Activated T-cell treated with anti-CD3 and anti-CD28 coated beads for 48 hours (primary cell): ENCODE measurements at regions not wholly inside any gene's neighbourhood (a gene's known extent, or its start where the extent isn't known, plus 50 kb on each side); places are given as distances from the start of the nearest gene placed in this dataset.

ENCODE experiments used
- DNase-seq: peaks from one replicate; pipeline ENCODE4 v3.0.0-alpha.2; 2020; ENCODE audit warnings: low read depth

GRCh38 chr6:18963439-18963838 lies 576.3 kb downstream of the RNF144B start:
- DNase-seq: no peak

- no peak for DNase-seq
These were observed 586.1 kb downstream of the RNF144B start for GRCh38 chr6:18973251-18973650.

- DNase-seq: no peak
These were observed 588.9 kb downstream of the RNF144B start for GRCh38 chr6:18976091-18976490.

- no peak for DNase-seq
These were observed 589.8 kb downstream of the RNF144B start for GRCh38 chr6:18976966-18977365.

- DNase-seq: no peak
These were observed 591.4 kb downstream of the RNF144B start for GRCh38 chr6:18978337-18979128.

GRCh38 chr6:18985061-18985460 lies 597.9 kb downstream of the RNF144B start:
- DNase-seq: no peak

DNA sequence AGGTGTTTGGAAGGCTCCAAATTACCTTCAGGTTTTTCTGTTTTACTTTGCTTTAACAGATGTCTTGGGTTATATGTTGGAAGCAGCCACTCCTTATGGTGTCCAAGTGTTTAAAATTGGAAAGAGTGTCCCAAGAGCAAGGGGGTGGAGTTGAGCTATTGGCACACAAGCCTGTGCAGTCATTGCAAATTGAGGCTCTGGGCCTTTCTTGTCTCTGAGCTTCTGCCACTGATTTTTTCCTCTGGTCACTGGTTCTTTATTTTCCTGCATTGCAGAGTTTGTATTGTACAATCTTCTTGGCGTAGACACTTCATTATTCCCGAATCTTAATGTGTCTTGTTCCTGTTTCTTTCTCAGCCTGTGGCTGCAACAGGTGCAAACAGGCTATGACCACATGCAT lies 598.8 kb downstream of the RNF144B start:
- no peak for DNase-seq

DNA sequence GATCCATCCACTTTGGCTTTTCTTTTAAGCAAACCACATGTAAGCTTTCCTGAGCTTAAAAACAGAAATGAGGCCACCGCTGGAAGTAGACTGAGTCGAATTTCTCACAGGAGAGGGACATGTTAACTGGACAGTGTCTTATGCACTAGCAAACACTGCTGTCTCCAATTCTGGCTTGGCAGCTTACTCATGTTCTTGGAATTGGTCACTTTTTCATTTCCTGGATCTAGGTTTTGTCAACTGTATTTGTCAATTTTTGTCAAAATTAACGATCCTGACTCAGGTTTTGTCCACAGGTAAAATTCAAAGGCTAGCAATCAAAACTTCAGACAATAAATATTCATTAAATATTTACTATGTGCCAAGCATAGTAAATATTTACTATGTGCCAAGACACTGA lies 601.5 kb downstream of the RNF144B start:
- no peak for DNase-seq

DNA sequence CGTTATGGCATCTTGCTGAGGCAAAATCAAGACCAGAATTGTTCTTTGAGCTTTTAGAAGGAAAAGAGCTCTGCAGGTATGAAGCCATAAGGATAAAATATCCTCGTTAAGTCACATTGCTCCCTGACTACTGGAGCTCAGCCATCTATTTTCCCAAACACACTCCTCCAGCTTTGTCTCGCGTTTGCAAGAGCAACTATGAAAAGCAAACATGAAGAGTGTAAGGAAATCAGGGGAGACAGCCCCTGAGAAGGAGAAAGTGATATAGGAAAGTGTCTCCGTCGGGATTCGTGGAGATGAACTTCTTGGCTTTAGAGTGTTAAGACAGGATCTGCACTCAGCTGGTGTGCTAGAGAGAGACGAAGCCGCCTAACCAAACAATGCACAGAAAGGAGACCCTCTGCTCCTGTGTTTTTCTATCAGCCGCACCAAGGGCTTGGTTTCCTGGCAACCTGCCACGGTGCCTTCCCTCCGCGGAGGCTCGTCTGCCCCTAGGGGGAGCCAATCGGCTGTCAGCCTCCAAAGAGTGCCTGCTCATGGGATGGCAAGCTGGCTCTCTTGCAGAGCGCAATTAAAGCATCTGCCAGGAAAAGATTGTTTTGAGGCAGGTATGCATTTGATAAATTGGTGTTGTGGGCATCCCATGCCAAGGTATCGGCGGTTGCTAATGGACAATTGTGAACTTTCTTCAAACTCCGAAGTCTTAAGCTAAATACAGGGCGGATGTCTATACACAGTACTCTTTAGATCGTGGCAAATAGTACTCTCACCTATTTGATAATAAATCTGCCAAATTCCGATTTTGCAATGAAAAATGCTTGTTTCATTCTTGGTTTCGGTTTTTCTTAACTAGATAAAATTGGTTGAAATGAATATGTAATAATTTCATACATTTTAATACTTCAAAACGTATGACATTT lies 603.2 kb downstream of the RNF144B start:
- peak; percentile 34 for DNase-seq

DNA sequence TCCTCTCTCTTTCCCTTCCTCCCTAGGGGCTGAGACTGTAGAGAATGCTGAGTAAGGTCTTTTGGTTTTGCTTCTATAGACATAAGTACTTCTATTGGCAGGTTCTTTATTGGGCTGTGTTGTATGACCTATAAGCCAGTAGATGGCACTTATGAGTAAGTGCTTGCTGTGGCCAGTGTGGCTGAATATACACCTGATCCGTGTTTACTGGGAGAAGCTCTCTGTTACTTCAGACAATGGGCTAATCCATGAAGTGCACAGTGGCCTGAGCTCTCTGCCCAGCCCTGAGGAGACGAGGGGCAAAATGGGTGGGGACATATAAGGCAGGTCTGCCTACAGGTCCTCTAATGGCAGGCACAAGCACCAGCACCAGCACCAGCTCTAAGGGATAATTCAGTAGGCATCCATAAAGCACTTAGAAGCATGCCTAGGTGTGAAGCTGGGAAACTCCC lies 610.3 kb downstream of the RNF144B start:
- no peak for DNase-seq

GRCh38 chr6:19002976-19003560 lies 615.9 kb downstream of the RNF144B start:
- DNase-seq: no peak

- no peak for DNase-seq
These were observed 617.0 kb downstream of the RNF144B start for GRCh38 chr6:19004176-19004575.

DNA sequence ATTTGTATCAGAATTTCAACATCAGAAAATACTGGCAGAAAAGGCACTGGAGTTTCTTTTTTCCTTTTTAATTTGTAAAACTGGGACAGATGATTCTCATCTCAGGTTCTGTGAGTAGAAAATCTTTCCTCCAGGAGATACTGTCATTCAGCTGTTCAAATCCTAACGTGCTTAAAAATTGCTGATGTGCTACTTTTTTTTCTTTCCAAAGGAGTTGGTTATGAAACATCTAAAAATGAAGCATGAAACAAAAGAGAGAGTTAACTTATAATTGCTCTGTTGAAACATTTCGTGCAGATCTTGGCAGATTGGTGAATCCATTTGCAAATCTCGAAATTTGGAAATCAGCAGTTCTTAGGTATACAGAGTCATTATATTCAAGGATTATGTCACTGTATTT lies 622.6 kb downstream of the RNF144B start:
- DNase-seq: no peak

DNA sequence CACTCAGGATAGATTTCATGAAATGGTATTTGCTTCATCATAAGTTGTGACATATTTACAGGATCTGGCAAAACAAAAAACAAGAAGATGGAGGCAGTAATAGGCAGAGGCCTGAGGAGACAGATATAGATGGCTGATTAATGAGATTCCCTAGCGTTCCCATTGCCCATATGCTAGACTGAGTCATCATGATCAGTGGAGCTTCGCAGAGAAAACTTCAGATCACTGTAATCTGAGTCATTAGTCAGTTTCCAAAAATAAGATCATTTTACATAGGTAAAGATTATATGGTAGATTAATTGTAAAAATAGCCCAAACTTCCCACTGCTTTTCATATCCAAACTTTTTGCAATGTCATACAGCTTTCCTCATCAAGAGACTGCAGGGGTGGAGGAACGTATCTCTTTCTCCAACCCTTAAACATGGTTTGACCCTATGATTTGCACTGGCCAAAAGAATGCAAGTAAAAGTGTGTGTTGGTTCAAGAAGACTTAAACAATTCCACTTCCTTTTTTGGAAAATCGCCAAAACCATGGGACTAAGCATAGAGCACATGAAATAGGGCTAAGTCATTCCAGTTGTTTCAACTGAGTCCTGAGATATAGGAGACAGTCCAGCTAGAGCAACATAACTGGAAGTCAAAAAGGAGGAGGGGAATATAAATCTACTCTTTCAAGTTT lies 626.0 kb downstream of the RNF144B start:
- DNase-seq: no peak

GRCh38 chr6:19024737-19025136 lies 637.6 kb downstream of the RNF144B start:
- no peak for DNase-seq

GRCh38 chr6:19028201-19028600 lies 641.1 kb downstream of the RNF144B start:
- no peak for DNase-seq

- DNase-seq: no peak
These were observed 645.6 kb downstream of the RNF144B start for GRCh38 chr6:19032591-19033295.

- DNase-seq: no peak
These were observed 646.5 kb downstream of the RNF144B start for GRCh38 chr6:19033683-19034082.

DNA sequence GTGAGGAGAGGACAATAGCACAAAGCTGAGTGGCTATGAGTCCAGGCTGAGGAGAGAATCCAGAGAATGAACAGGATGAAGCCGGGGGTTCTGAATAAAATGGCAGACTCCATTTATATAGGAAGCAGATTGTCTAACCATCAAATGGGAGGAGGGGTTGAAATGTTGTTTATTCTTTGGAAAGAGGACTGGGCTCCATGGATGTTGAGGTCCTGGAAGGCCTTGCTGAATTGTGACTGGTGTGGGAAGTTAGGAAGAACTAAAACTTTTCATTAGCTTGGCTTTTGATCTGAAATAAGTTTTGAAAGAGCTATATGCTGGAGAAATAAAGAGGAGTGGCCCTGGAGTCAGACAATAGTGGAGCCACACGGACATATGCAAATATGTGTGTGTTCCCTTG lies 647.8 kb downstream of the RNF144B start:
- DNase-seq: no peak

- DNase-seq: no peak
These were observed 648.5 kb downstream of the RNF144B start for GRCh38 chr6:19035461-19036195.

DNA sequence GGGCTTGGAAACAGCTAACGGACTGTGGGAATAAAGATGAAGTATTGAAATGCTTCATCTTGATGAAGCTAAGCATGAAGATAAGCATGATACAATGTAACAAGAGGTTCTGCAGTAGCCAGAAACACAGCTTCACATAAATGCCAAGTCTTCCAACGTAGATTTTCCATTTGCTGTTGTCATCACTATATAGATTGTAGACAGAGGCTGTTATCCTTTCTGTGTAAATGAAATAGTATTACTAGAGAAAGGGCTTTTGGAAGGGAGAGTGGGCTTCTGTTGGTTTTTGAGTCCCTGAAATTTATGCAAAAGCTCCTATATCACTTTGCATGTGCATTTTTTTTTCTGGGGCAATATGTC lies 649.0 kb downstream of the RNF144B start:
- no peak for DNase-seq
